H1 (cell line): ENCODE measurements at regions not wholly inside any gene's neighbourhood (a gene's known extent, or its start where the extent isn't known, plus 50 kb on each side); places are given as distances from the start of the nearest gene placed in this dataset.
A peak's percentile ranks its signal among the peaks of the same experiment; 100 is the strongest.

Experiments used
- CTCF ChIA-PET: fragments of 300-600 bp; sonication (Branson Sonifier 250); formaldehyde crosslinking; loops from one replicate; lab custom pipeline; 2021; ENCODE audit not compliant: partially characterized antibody; lab: Charles Lee
- POLR2A ChIA-PET: fragments of 300-600 bp; sonication (Branson Sonifier 250); formaldehyde crosslinking; loops from one replicate; lab custom pipeline; 2021; ENCODE audit warnings: inconsistent platforms; ENCODE audit not compliant: partially characterized antibody; lab: Charles Lee
- DNase-seq, 2 experiments: peaks; one replicate each; pipeline versions ENCODE4 v3.0.0 to v3.0.0-alpha.2; 2010 to 2022; ENCODE audit warnings: low spot score in 2 of 2, low read depth in 1 of 2, mixed read lengths in 1 of 2
- FAIRE-seq: peaks from 2 replicates; lab custom pipeline; 2011; peaks lifted over from hg19 to GRCh38; lab: Jason Lieb, UNC
- H2AFZ ChIP-seq: 2 replicates; pipeline ENCODE4 v1.8.1; 2012; ENCODE audit warnings: low read length, inconsistent platforms
- H2AK5ac ChIP-seq: 2 replicates; pipeline ENCODE4 v1.6.1; 2013; ENCODE audit warnings: low read depth, low read length
- H2BK120ac ChIP-seq: replicated peaks from 2 replicates; pipeline ENCODE3; 2013; ENCODE audit warnings: low read depth, low read length, inconsistent platforms
- H2BK12ac ChIP-seq: 2 replicates; pipeline ENCODE4 v1.6.1; 2013; ENCODE audit warnings: low read depth, low read length
- H2BK15ac ChIP-seq: 2 replicates; pipeline ENCODE4 v1.6.1; 2013; ENCODE audit warnings: low read length
- H2BK20ac ChIP-seq: 2 replicates; pipeline ENCODE4 v1.6.1; 2013; ENCODE audit warnings: low read length
- H2BK5ac ChIP-seq: 2 replicates; pipeline ENCODE4 v1.6.1; 2013; ENCODE audit warnings: low read depth, low read length
- H3K14ac ChIP-seq: 2 replicates; pipeline ENCODE4 v1.6.1; 2013; ENCODE audit warnings: inconsistent platforms; ENCODE audit not compliant: insufficient read length
- H3K18ac ChIP-seq: 2 replicates; pipeline ENCODE4 v1.6.1; 2013; ENCODE audit warnings: low read length; ENCODE audit errors: extremely low read depth
- H3K23ac ChIP-seq: 2 replicates; pipeline ENCODE4 v1.6.1; 2013; ENCODE audit warnings: inconsistent platforms; ENCODE audit not compliant: insufficient read length
- H3K23me2 ChIP-seq: 2 replicates; pipeline ENCODE4 v1.6.1; 2013; ENCODE audit warnings: low read depth, low read length
- H3K27ac ChIP-seq: 2 replicates; pipeline ENCODE4 v1.6.1; 2011; ENCODE audit warnings: low read depth, low read length, inconsistent platforms
- H3K27me3 ChIP-seq, 4 experiments: replicated peaks in 1 of 4; 1 replicate in 1 of 4; 2 replicates in 3 of 4; pipeline versions ENCODE4 v1.6.1 to v1.8.1; 2011 to 2013; ENCODE audit warnings: low read length in 3 of 4, mild to moderate bottlenecking in 3 of 4, inconsistent platforms in 2 of 4, mixed read lengths in 2 of 4, moderate library complexity in 1 of 4; ENCODE audit not compliant: control insufficient read depth in 3 of 4, insufficient read depth in 3 of 4; ENCODE audit errors: extremely low read depth in 1 of 4
- H3K36me3 ChIP-seq, 4 experiments: 2 replicates each; pipeline versions ENCODE4 v1.6.1 to v1.8.1; 2011 to 2013; ENCODE audit warnings: mild to moderate bottlenecking in 4 of 4, low read length in 3 of 4, moderate library complexity in 2 of 4, control low read depth in 1 of 4, inconsistent platforms in 1 of 4; ENCODE audit not compliant: insufficient read depth in 4 of 4, control insufficient read depth in 2 of 4
- H3K4ac ChIP-seq: replicated peaks from 2 replicates; pipeline ENCODE3; 2013; ENCODE audit warnings: low read length, low read depth, mixed read lengths, inconsistent platforms; ENCODE audit not compliant: insufficient read length
- H3K4me1 ChIP-seq, 4 experiments: replicated peaks in 1 of 4; 1 replicate in 1 of 4; 2 replicates in 3 of 4; pipeline versions ENCODE4 v1.6.1 to v1.8.1; 2011 to 2013; ENCODE audit warnings: low read length in 3 of 4, inconsistent platforms in 2 of 4, mixed read lengths in 1 of 4; ENCODE audit not compliant: insufficient read depth in 4 of 4, control insufficient read depth in 3 of 4
- H3K4me2 ChIP-seq, 2 experiments: 2 replicates each; pipeline versions ENCODE4 v1.6.1 to v1.8.1; 2011 to 2013; ENCODE audit warnings: low read depth in 2 of 2, low read length in 2 of 2, control low read depth in 1 of 2, inconsistent platforms in 1 of 2, mild to moderate bottlenecking in 1 of 2; ENCODE audit not compliant: insufficient read depth in 1 of 2
- H3K4me3 ChIP-seq, 4 experiments: fragments of 200-600, 300-600 bp in 1 of 4; sonication (generic), shearing (Covaris generic), sonication (Bioruptor Twin) in 1 of 4; 2 replicates each; pipeline versions ENCODE4 v1.5.1 to v1.8.1; 2011 to 2016; ENCODE audit warnings: low read length in 4 of 4, low read depth in 3 of 4, control low read depth in 2 of 4, inconsistent platforms in 2 of 4, mild to moderate bottlenecking in 2 of 4, mixed read lengths in 1 of 4, moderate library complexity in 1 of 4; ENCODE audit not compliant: insufficient read depth in 2 of 4; ENCODE audit errors: extremely low read depth in 1 of 4
- H3K56ac ChIP-seq: replicated peaks from 2 replicates; pipeline ENCODE3; 2013; ENCODE audit warnings: low read depth, mild to moderate bottlenecking, mixed read lengths, low read length, inconsistent platforms; ENCODE audit not compliant: insufficient read length
- H3K79me1 ChIP-seq: 2 replicates; pipeline ENCODE4 v1.6.1; 2013; ENCODE audit warnings: low read depth, low read length, control low read depth
- H3K79me2 ChIP-seq, 2 experiments: 2 replicates each; pipeline versions ENCODE4 v1.6.1 to v1.8.1; 2012 to 2013; ENCODE audit warnings: low read length in 2 of 2, mild to moderate bottlenecking in 2 of 2, inconsistent platforms in 1 of 2; ENCODE audit not compliant: insufficient read depth in 2 of 2, control insufficient read depth in 1 of 2
- H3K9ac ChIP-seq, 4 experiments: replicated peaks in 1 of 4; 1 replicate in 1 of 4; 2 replicates in 3 of 4; pipeline versions ENCODE4 v1.6.1 to v1.8.1; 2011 to 2013; ENCODE audit warnings: low read depth in 3 of 4, low read length in 3 of 4, control low read depth in 2 of 4, mild to moderate bottlenecking in 2 of 4, moderate library complexity in 2 of 4, inconsistent platforms in 1 of 4; ENCODE audit errors: extremely low read depth in 1 of 4
- H3K9me3 ChIP-seq, 2 experiments: 2 replicates each; pipeline versions ENCODE4 v1.6.1 to v1.8.1; 2012 to 2013; ENCODE audit warnings: mild to moderate bottlenecking in 2 of 2, moderate library complexity in 2 of 2, control low read depth in 1 of 2, inconsistent platforms in 1 of 2, low read depth in 1 of 2, low read length in 1 of 2, mixed read lengths in 1 of 2; ENCODE audit not compliant: insufficient read depth in 2 of 2
- H4K20me1 ChIP-seq, 2 experiments: replicated peaks in 1 of 2; 2 replicates each; pipeline versions ENCODE3 to v1.8.1; 2011 to 2013; ENCODE audit warnings: inconsistent platforms in 2 of 2, low read length in 2 of 2, mild to moderate bottlenecking in 1 of 2; ENCODE audit not compliant: insufficient read depth in 2 of 2, control insufficient read depth in 1 of 2
- H4K5ac ChIP-seq: 2 replicates; pipeline ENCODE4 v1.6.1; 2013; ENCODE audit warnings: low read length, low read depth, mixed read lengths, inconsistent platforms; ENCODE audit not compliant: insufficient read length
- H4K8ac ChIP-seq: 2 replicates; pipeline ENCODE4 v1.8.0; 2013; ENCODE audit warnings: mild to moderate bottlenecking, moderate library complexity, low read length, inconsistent platforms; ENCODE audit not compliant: insufficient read depth; ENCODE audit errors: extremely low read depth
- H4K91ac ChIP-seq: replicated peaks from 2 replicates; pipeline ENCODE3; 2013; ENCODE audit warnings: low read length, mixed read lengths, inconsistent platforms; ENCODE audit not compliant: insufficient read length
- CEBPB ChIP-seq: IDR thresholded peaks from 2 replicates; pipeline ENCODE4 v1.6.1; 2012; ENCODE audit warnings: low read depth, low read length
- KDM4A ChIP-seq: IDR thresholded peaks from one replicate; pipeline ENCODE4 v1.7.1; 2012; ENCODE audit warnings: low read depth, mild to moderate bottlenecking, moderate library complexity, low read length, inconsistent platforms; ENCODE audit not compliant: severe bottlenecking
- KDM5A ChIP-seq: fragments of 200-600 bp; IDR thresholded peaks from 2 replicates; pipeline ENCODE4 v1.7.1; 2012; ENCODE audit warnings: mild to moderate bottlenecking, low read length, inconsistent platforms, mixed read lengths
- POU5F1 ChIP-seq: IDR thresholded peaks from 2 replicates; pipeline ENCODE4 v1.6.1; 2011; ENCODE audit warnings: low read depth, mild to moderate bottlenecking, low read length, moderate library complexity
- TAF1 ChIP-seq: IDR thresholded peaks from 2 replicates; pipeline ENCODE4 v1.6.1; 2011; ENCODE audit warnings: mild to moderate bottlenecking, low read depth, low read length
- TEAD4 ChIP-seq: IDR thresholded peaks from 2 replicates; pipeline ENCODE4 v1.6.1; 2012; ENCODE audit warnings: low read depth, low read length, inconsistent platforms, mixed read lengths
- USF2 ChIP-seq: IDR thresholded peaks from 2 replicates; pipeline ENCODE4 v1.6.1; 2011; ENCODE audit warnings: low read length, improper control_type of control experiment
- WGBS, 2 experiments: shearing (Covaris generic) in 1 of 2; methylation state at CpG; one replicate each; pipeline versions ENCODE4 v1.1.6 to v1.1.7; 2013 to 2015; ENCODE audit warnings: low lambda C conversion rate in 2 of 2, mixed read lengths in 2 of 2, inconsistent platforms in 1 of 2, low coverage in 1 of 2, missing lambda C conversion rate in 1 of 2; ENCODE audit not compliant: insufficient replicate concordance in 2 of 2, insufficient coverage in 1 of 2, insufficient read length in 1 of 2; ENCODE audit errors: extremely low coverage in 1 of 2, missing lambda C conversion rate in 1 of 2; 5-methylcytosine and 5-hydroxymethylcytosine counted together

- H3K9ac ChIP-seq, result no peak overlapping the region
- no peak for FAIRE-seq
Observed at GRCh38 chr4:57404483-57404882, 294.3 kb upstream of the IGFBP7 start.

More at GRCh38 chr4:57404483-57404882, 294.3 kb upstream of the IGFBP7 start:
- Histone ChIP-seq H2BK5ac (no peak overlapping the region), H2BK20ac (no peak overlapping the region), H3K4ac (no peak overlapping the region), H3K23me2 (no peaks in the 10 kb centered on the region), H4K8ac (no peak overlapping the region), H3K79me1 (no peaks in the 10 kb centered on the region), H2BK12ac (no peak overlapping the region), H3K18ac (no peak overlapping the region), H3K27me3 (no peaks in the 10 kb centered on the region), H3K4me2 (no peak overlapping the region), H3K4me3 (no peak overlapping the region), H3K23ac (no peak overlapping the region), H3K9me3 (no peaks in the 10 kb centered on the region; a peak in 1 of 4 replicates), H3K36me3 (no peaks in the 10 kb centered on the region; a peak in 1 of 8 replicates), H3K27ac (no peak overlapping the region), H3K4me1 (peaks cover 0 to 6% (median 0%) of the 10 kb centered on the region in 4 experiments; a peak in 1 of 7 replicates), H2BK15ac (no peak overlapping the region), H4K20me1 (no peaks in the 10 kb centered on the region), H4K5ac (no peak overlapping the region), H4K91ac (no peak overlapping the region), H2AFZ (peak overlapping the region; percentile 96; the same call in 1 of the 2 replicates), H3K56ac (no peak overlapping the region), H3K14ac (no peak overlapping the region), H2AK5ac (no peak overlapping the region), H3K79me2 (no peaks in the 10 kb centered on the region), H2BK120ac (no peak overlapping the region)
- POLR2A ChIA-PET, result no interaction called here
- DNase-seq, result no peak
- TF ChIP-seq POU5F1 (no peak), USF2 (no peak), CEBPB (no peak), KDM5A (no peak), KDM4A (no peak), TAF1 (no peak), TEAD4 (no peak)
- 68% methylated on average over 4 of the region's 4 CpGs; no CpG with 5 or more reads in 1 of the 2 experiments for WGBS, 2 experiments
- CTCF ChIA-PET, result interaction anchor here (0.5 to 4.1 kb wide), 5 partner anchors 49 to 660 kb away, joined by 3 to 25 read pairs (median 4); no protein-coding TSS in a partner anchor
